Hematopoietic multipotent progenitor cell (in vitro differentiated cells): ENCODE measurements at regions not wholly inside any gene's neighbourhood (a gene's known extent, or its start where the extent isn't known, plus 50 kb on each side); places are given as distances from the start of the nearest gene placed in this dataset.

ENCODE experiments used
- DNase-seq, 3 donors: peaks; one replicate each; pipeline ENCODE4 v3.0.0-alpha.2; 2011 to 2015; ENCODE audit warnings: low read depth in 2 of 3, low spot score in 2 of 3

DNA sequence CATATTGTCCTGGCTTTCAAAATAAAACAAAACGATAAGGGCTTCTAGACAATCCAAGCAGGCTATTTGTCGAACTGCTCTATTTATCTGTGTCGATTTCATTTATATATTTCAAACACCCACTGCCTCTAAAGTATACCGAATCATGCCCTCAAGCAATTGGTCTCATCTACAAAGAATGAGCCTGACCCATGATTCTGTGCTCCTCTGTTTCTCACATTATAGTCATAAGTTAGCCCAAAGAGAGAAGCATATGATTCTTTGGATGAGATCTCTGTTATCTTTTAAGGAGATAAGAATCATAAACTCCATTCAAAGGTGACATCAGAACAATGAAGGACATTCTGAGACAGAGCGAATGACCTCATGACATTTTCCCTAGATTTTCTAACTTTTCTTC, 191.1 kb downstream of the MAP2K6 start:
- no peak for DNase-seq

GRCh38 chr17:69606142-69606800, 191.8 kb downstream of the MAP2K6 start:
- DNase-seq = no peak

DNA sequence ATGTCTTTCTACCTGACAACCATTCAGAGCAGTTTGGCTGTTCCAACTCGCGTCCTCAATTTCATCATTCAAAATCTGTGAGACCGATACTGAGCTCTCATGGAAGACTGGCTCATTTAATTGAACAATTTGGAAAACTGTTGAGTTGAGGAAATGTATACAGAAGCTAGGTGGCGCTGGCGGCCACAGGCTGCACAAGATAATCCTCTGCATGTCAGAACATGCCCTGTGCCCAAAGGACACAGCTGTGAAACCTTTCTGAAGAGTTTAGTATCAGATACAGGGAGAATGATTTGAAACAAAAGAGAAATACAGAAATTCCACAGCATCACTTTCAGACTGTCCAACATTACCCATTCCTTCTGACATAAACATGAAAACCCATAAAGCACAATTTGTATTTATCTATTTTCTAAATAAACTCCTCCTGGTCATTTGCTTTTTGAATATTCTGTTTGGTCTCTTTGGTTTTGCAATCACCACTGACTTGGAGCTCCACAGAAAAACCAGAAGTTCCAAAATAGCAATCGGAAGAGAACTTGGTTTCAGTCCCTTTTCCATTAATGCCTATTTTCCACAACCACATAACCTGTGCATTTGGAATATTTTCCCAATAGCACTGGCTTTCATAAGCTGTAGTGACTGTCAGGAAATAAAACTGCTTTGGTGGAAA, 192.8 kb downstream of the MAP2K6 start:
- DNase-seq = peak in 2 of 3 donors; percentile 45 to 63

DNA sequence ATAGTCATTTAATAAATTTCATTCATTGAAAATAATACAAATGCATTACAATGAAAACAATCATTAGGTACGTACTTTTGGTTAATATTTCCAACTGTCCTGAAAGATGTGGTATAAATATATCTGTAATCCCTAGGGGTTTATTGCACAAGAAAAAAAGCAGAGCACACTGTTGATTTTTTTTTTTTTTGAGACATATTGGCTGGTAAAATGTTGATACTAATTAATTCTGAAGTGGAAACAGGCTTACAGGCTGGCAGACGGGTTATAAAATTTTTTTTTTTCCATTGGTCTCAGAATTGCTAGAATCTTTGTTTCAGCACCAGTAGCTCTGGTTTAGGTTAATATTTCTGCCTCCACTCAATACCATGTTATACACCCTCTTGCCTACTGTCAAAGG, 193.6 kb downstream of the MAP2K6 start:
- DNase-seq = no peak

DNA sequence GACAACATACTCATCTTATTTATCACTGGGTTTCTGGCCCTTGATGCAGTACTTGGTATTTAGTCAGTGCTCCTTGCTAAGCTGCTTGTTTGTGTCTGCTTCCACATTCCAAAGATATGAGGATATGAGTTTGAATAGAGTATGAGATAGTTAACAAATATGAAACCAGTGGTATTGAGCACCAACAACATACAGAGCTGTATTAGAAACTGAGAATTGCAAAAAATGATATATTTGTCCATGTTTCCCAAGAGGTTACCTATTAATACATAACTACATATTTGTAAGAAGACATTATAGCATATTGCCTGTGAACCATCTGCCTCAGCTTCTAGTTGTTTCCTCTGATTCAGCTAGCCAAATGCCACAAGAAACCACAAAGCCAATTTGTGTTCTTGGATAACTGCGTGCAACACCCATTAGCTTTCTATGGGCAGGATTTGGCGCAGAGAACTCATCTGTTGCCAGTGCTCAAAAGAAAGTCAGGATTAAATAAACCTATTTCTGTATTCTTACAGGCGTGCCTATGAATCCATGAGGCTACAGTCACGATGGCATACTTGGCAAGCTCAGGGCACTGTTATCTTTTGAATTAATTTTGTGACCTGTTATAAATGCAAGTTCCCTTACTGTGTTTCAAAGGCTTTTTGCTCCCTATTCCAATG, 194.4 kb downstream of the MAP2K6 start:
- DNase-seq = peak in 1 of 3 donors; percentile 12

DNA sequence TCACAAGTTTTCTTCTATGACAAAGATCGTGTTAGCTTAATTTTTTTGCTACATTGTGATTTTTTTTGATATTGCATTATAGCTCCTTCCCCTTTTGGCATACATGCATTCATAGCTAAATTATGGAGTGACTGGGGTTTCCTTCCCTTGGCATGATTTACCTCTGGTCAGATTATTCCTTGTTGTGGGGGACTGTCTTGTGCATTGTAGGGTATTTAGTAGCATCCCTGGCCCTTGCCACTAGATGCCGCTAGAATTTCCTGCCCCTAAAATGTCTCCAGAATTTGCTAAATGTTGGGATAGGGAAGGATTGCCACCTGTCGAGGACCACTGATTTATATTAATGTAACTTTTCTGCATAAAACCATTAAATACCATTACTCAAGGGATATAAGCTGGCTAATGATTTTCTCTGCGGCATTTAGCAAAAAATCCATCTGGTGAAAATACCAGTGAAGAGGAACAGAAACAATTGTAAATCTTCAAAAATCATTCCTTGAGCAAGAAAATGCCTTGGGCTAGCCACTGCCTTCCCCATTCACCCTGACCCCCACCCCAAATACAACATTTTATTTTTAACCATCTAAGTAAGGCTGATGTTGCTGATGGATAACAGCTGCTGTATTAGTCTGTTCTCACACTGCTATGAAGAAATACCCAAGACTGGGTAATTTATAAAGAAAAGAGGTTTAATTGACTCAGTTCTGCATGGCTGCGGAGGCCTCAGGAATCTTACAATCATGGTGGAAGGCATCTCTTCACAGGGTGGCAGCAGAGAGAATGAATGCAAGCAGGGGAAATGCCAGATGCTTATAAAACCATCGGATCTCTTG, 195.2 kb downstream of the MAP2K6 start:
- peak in 1 of 3 donors; percentile 23 for DNase-seq

DNA sequence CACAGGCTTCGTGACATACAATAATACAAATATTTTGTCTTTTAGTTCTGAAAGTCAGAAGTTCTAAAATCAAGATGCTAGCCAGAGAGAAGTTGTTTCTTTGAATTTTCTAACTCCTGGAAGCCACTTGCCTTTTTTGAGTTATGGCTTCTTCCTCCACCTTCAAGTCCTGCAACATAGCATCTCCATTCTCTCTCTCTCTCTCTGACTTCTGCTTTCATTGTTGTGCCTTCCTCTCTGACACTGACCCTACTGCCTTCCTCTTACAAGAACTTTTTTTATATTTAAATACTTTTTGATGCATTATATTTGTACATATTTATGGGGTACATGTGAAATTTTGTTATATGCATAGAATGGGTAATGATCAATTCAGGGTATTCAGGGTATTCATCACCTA, 205.9 kb downstream of the MAP2K6 start:
- peak in 1 of 3 donors; percentile 40 for DNase-seq

- no peak for DNase-seq
Observed at GRCh38 chr17:69625474-69625873, 211.0 kb downstream of the MAP2K6 start.

DNA sequence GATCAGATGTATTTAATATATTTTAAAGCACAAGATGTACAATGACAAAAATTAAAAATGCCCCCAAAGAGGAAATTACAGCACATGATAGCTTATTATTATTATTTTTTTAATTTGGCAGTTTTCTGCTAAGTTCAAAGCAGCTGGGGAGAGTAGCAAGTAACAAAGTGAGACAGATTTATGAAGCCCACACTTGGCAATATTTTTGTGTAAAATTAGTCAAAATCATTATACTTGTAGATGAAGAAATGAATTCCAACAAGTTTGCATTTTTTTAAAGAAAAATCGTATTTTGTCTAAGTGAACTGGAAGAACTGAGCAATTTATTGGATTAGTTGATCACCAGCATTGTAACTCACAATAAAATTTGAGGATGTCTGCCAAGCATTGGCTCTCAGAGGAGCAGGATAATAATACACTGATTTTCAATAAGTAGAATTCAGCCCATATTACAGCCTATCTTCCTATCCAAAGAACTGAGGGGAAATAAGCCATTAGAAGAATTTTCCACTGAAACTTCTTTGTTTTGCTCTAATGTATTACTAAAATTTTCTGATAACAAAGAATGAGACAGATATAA, 215.6 kb downstream of the MAP2K6 start:
- no peak for DNase-seq

DNA sequence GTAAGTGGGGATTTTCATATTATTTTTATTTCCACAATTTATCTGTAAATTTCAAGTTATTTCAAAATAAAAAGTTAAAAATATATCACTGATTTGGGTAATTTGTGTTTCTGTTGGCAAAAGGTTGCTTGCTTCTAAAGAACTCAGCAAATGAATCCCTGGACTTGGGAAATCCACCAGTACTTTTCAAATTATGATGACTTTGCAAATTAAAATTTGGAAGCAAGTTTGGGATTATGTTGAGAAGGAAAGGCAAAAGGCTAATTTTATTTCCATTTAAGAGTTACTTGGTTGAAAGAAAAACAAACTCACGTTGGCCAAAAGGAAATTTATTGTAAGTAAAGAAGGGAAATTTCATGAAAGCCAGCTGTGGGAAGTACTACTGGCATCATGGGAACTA, 220.3 kb downstream of the MAP2K6 start:
- no peak for DNase-seq

DNA sequence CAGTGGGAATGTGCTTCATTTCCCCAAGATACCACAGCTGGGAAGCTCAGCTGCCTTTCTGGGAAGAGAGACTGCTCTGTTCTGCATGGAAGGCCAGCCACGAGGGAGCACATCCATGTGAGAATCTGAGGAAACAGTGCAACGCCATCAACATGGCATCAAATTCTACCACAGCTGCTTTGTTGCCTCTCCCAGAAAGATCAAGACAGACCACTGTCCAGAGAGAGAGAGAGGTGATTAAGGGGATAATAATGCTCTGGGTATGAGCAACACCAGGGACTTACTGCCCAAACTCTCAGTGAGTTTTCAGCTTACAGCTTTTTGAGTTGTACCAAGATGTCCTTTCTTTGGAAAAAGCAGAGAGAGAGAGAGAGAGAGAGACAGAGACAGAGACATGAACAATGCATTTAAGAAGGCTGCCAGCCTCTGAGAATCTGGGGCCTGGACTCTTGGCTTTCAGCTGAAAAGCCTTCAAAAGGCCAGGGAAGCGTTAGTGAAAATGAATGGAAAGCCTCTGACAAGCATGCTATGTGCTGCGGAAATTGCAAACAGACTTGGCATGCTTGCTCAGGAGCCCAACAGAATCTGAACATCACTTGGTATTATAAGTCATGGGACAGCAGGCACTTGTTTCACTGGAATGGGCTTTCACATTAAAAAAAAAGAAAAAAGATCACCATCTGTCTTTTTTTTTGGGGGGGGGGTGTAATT, 223.1 kb downstream of the MAP2K6 start:
- no peak for DNase-seq

DNA sequence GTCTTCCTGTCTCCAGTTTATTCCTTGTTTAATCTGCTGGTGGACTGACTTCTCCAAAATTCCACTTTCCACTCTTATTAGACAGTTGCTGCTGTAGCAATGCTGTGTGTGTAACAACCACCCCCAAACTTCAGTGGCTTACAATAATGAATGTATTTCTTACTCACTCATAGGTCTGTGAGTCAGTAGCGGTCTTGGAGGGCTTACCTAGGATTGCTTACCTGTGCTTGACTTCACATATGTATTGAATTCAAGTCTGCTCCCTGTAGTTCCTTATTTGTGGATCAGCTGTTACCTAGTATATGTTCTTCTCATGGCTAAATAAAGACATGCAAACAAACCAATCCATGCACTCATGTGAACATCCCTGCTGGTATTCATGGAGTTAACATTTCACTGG, 224.6 kb downstream of the MAP2K6 start:
- DNase-seq = no peak

DNA sequence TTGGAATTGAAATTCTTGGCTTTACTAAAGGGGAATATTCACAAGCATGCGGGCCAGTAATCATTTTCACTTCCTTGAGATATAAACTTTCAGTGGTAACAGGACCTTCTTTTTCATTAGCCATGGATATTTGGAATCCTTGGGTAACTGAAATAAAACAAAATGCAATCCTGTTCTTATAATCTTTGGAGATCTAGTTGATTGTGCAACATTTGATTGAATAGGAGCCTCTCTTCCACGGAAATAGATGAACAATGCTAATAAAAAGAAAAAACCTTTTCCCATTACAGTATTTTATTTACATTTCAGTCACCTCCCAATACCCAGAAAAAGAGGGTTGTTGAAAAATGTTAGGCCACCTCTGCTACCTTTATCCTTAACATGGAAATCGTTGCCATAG, 225.6 kb downstream of the MAP2K6 start:
- no peak for DNase-seq

- DNase-seq = no peak
Observed at GRCh38 chr17:69643686-69644085, 229.2 kb downstream of the MAP2K6 start.

GRCh38 chr17:69646729-69647128, 232.2 kb downstream of the MAP2K6 start:
- no peak for DNase-seq

- no peak for DNase-seq
Observed at GRCh38 chr17:69650881-69651280, 236.4 kb downstream of the MAP2K6 start.

- DNase-seq = no peak
Observed at GRCh38 chr17:69651921-69652320, 237.4 kb downstream of the MAP2K6 start.

- no peak for DNase-seq
Observed at GRCh38 chr17:69654981-69655855, 240.7 kb downstream of the MAP2K6 start.

DNA sequence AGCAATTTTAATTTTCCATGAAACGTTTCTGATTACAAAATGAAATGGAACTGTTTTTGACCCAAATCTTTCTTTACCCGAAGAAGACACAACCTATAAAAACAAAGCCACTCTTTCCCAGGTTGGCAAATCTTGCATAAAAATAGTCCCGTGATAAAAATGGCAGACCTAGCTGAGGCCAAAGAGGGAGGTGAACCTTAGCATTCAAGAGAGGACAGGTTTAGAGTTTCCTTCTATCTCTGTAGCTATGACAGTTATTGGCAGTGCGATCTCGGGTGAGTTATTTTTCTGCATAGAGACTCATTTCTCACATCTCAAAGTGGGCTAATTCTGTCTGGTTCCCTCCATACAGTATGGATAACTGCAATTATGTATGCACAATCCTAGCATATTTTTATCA, 241.4 kb downstream of the MAP2K6 start:
- no peak for DNase-seq
